Activated CD8-positive, alpha-beta memory T cell treated with anti-CD3 and anti-CD28 coated beads, Interleukin-2, amount 50 U/mL, for 1 hour (primary cell): ENCODE measurements at regions not wholly inside any gene's neighbourhood (a gene's known extent, or its start where the extent isn't known, plus 50 kb on each side); places are given as distances from the start of the nearest gene placed in this dataset.

Source experiments
- DNase-seq: peaks from one replicate; pipeline ENCODE4 v3.0.0-alpha.2; 2020; ENCODE audit errors: extremely low read depth

- no peak for DNase-seq
Observed at GRCh38 chr9:80932181-80932580, 757.2 kb downstream of the TLE1 start.

- DNase-seq, result no peak
Observed at GRCh38 chr9:80931163-80931562, 758.2 kb downstream of the TLE1 start.

GRCh38 chr9:80928697-80929096 lies 760.6 kb downstream of the TLE1 start:
- no peak for DNase-seq

GRCh38 chr9:80926611-80927010 lies 762.7 kb downstream of the TLE1 start:
- no peak for DNase-seq

- no peak for DNase-seq
Observed at GRCh38 chr9:80922544-80922943, 766.8 kb downstream of the TLE1 start.

- DNase-seq, result no peak
Observed at GRCh38 chr9:80906728-80907127, 782.6 kb downstream of the TLE1 start.

GRCh38 chr9:80899208-80899607 lies 790.1 kb downstream of the TLE1 start:
- DNase-seq, result no peak

- DNase-seq, result no peak
Observed at GRCh38 chr9:80893190-80893589, 796.2 kb downstream of the TLE1 start.

- no peak for DNase-seq
Observed at GRCh38 chr9:80892703-80893102, 796.6 kb downstream of the TLE1 start.

- no peak for DNase-seq
Observed at GRCh38 chr9:80890124-80890523, 799.2 kb downstream of the TLE1 start.

GRCh38 chr9:80885894-80886293 lies 803.5 kb downstream of the TLE1 start:
- DNase-seq, result no peak

GRCh38 chr9:80883826-80884579 lies 805.3 kb downstream of the TLE1 start:
- no peak for DNase-seq

GRCh38 chr9:80883426-80883825 lies 805.9 kb downstream of the TLE1 start:
- DNase-seq, result no peak

- DNase-seq, result no peak
Observed at GRCh38 chr9:80881940-80882339, 807.4 kb downstream of the TLE1 start.

- DNase-seq, result no peak
Observed at GRCh38 chr9:80881320-80881719, 808.0 kb downstream of the TLE1 start.

- DNase-seq, result no peak
Observed at GRCh38 chr9:80878556-80878955, 810.8 kb downstream of the TLE1 start.

GRCh38 chr9:80875947-80876346 lies 813.4 kb downstream of the TLE1 start:
- DNase-seq, result no peak

- no peak for DNase-seq
Observed at GRCh38 chr9:80874276-80874675, 815.1 kb downstream of the TLE1 start.

GRCh38 chr9:80873861-80874260 lies 815.5 kb downstream of the TLE1 start:
- DNase-seq, result no peak

- DNase-seq, result no peak
Observed at GRCh38 chr9:80871596-80871995, 817.8 kb downstream of the TLE1 start.

- no peak for DNase-seq
Observed at GRCh38 chr9:80867731-80868130, 821.6 kb downstream of the TLE1 start.

- DNase-seq, result no peak
Observed at GRCh38 chr9:80866576-80867227, 822.6 kb downstream of the TLE1 start.

GRCh38 chr9:80866121-80866520 lies 823.2 kb downstream of the TLE1 start:
- DNase-seq, result no peak

- DNase-seq, result no peak
Observed at GRCh38 chr9:80843028-80843427, 846.3 kb downstream of the TLE1 start.
